Mammary epithelial cell (primary cell): ENCODE measurements at regions not wholly inside any gene's neighbourhood (a gene's known extent, or its start where the extent isn't known, plus 50 kb on each side); places are given as distances from the start of the nearest gene placed in this dataset.

Experiments
- CTCF ChIP-seq, 2 donors: IDR thresholded peaks in 1 of 2; conservative IDR thresholded peaks in 1 of 2; 2 replicates each; pipeline ENCODE4 v1.5.1; 2011 to 2012; ENCODE audit warnings: inconsistent platforms in 2 of 2, low read length in 2 of 2, mild to moderate bottlenecking in 2 of 2, control low read depth in 1 of 2, low read depth in 1 of 2; ENCODE audit not compliant: insufficient read depth in 1 of 2; ENCODE audit errors: extremely low read depth in 1 of 2
- EZH2 ChIP-seq: IDR thresholded peaks from 2 replicates; pipeline ENCODE4 v1.6.1; 2012; ENCODE audit warnings: low read length, inconsistent platforms, borderline replicate concordance

DNA sequence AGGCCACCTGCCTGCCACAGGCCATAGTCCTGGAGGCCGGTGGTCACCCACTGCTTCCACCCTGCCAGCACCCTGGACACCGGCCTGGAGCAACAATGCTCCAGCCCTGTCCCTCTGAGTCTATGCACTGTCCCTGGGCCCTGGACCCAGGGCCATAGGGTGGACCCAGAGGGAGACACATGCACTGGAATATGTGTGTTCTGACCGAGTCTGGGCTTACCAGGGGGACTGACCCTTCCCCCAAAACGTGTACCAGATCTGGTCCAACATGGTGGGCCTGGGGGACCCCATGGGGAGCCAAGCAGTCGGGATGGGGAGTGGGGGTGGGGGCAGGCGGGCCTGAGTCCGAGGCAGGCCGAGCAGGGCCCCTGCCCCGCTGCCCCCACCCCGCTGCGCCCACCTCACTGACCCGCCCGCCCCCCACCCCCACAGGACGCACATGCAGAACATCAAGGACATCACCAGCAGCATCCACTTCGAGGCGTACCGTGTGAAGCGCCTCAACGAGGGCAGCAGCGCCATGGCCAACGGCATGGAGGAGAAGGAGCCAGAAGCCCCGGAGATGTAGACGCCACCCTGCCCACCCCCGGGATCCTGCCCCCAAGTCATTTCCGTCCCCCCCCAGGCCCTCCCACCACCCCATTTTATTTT lies 357.4 kb downstream of the SEC14L1 start:
- TF ChIP-seq CTCF (conservative IDR thresholded peaks at IDR 0.05 in 1 of 2, IDR thresholded peaks at IDR 0.05 in 1 of 2; ENCODE audit: extremely low read depth in 1 of 2, insufficient read depth in 1 of 2, low read depth in 1 of 2, low read length in 2 of 2) = no peak
- no peak for TF ChIP-seq EZH2
